Neural progenitor cell (in vitro differentiated cells): ENCODE measurements at regions not wholly inside any gene's neighbourhood (a gene's known extent, or its start where the extent isn't known, plus 50 kb on each side); places are given as distances from the start of the nearest gene placed in this dataset.

ENCODE experiments used
- EZH2 ChIP-seq: fragments of 200-600 bp; sonication (generic); IDR thresholded peaks from 2 replicates; pipeline ENCODE4 v1.6.1; 2017; ENCODE audit warnings: antibody characterized with exemption, mild to moderate bottlenecking, moderate library complexity
- EZH2phosphoT487 ChIP-seq: fragments of 200-600 bp; sonication (generic); IDR thresholded peaks from 2 replicates; pipeline ENCODE4 v1.6.1; 2017; ENCODE audit warnings: antibody characterized with exemption
- TF ChIP-seq, protein P1 (sequence below): fragments of 200-600 bp; sonication (generic); IDR thresholded peaks from 2 replicates; pipeline ENCODE4 v1.5.1; 2017; ENCODE audit warnings: antibody characterized with exemption, mild to moderate bottlenecking

GRCh38 chr3:67781871-67782270, 127.5 kb upstream of the SUCLG2 start:
- TF ChIP-seq, protein P1, sequence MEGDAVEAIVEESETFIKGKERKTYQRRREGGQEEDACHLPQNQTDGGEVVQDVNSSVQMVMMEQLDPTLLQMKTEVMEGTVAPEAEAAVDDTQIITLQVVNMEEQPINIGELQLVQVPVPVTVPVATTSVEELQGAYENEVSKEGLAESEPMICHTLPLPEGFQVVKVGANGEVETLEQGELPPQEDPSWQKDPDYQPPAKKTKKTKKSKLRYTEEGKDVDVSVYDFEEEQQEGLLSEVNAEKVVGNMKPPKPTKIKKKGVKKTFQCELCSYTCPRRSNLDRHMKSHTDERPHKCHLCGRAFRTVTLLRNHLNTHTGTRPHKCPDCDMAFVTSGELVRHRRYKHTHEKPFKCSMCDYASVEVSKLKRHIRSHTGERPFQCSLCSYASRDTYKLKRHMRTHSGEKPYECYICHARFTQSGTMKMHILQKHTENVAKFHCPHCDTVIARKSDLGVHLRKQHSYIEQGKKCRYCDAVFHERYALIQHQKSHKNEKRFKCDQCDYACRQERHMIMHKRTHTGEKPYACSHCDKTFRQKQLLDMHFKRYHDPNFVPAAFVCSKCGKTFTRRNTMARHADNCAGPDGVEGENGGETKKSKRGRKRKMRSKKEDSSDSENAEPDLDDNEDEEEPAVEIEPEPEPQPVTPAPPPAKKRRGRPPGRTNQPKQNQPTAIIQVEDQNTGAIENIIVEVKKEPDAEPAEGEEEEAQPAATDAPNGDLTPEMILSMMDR, result no peak
- TF ChIP-seq EZH2 (no peak), EZH2phosphoT487 (no peak)
